ENCODE measurements at regions not wholly inside any gene's neighbourhood (a gene's known extent, or its start where the extent isn't known, plus 50 kb on each side); places are given as distances from the start of the nearest gene placed in this dataset.

GRCh38 chr10:20350509-20350908, 534.3 kb downstream of the PLXDC2 start:
- TF ChIP-seq CTCF (IDR thresholded peaks at IDR 0.05) (no peak), POLR2A (IDR thresholded peaks at IDR 0.05) (no peak)

All from body of pancreas (tissue), 4 donors.